HG02759 (cell line): ENCODE measurements at regions not wholly inside any gene's neighbourhood (a gene's known extent, or its start where the extent isn't known, plus 50 kb on each side); places are given as distances from the start of the nearest gene placed in this dataset.
"Not testable (repeated sequence)": the region's sequence is repeated elsewhere in the genome, so short reads cannot be mapped to it uniquely, and the experiment has no call there.

Experiments
- ATAC-seq: cut with Tn5 transposase; IDR thresholded peaks from one replicate; pipeline ENCODE4 v1.9.1; 2021; ENCODE audit warnings: mild to moderate bottlenecking, moderate library complexity; ENCODE audit not compliant: unreplicated experiment

DNA sequence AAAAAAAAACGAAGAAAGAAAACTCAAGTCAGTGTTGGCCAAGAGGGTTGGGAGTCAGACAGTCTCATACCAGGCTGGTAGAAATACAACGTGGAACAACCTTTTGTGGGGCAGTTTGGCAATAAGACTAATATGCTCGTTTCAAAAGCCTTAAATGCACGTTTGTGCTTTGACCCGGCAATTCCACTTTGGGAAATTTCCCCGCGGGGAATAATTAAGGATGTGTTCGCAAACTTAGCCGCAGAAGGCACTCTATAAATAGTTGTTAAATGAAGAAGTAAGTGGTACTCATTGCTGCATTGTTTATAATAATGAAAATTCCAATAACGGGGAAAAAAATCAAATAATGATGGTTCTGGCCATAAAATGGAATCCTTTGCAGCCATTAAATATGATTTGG lies 664.8 kb upstream of the EEF2KMT start:
- ATAC-seq = no peak

DNA sequence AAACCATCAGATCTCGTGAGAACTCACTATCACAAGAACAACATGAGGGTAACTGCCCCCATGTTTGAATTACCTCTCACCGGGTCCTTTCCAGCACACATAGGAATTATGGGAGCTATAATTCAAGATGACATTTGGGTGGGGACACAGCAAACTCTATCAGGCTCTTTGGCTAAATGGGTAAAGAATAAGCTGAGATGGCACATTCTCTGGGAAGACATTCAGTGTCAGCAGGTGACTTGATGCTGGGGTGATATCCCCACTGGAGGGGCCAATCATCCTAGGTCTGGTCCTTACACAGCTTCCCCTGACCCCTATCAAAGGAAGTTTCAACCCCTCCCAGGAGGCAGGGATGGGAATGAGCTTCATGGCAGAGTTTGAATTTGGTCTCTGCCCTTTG lies 664.0 kb upstream of the EEF2KMT start:
- ATAC-seq = no peak

DNA sequence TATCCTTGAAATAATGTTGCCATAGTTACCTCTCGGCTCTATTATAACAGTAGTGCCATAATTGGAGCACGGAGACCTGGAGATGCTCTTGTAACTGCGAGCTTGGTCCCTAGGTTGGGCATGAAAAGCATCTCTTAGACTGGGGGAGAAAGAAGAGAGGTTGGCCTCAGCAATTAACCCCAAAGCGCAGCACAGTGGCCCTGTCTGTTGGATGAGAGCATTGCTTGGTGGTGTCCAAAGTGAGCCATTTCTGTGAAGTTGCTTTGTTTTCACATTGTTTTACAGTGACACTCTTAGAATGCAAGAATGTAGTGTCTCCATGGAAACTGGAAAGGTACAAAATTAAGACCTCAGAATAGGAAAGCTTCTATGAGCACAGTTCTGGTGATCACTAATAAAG lies 660.7 kb upstream of the EEF2KMT start:
- no peak for ATAC-seq

DNA sequence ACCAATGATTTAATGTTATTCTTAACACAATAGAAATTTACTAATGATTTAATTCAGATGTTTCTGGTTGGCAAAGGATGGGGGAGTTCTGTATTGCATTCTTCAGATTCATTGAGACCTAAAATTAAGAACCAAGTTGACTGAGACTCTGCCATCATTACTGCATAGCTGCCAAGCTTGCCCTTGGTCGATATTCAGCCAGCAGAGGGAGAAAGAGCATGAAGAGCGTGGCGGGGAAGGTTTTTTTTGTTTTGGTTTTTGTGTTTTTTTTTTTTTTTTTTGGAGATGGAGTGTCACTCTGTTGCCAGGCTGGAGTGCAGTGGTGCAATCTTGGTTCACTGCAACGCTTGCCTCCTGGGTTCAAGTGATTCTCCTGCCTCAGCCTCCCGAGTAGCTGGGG lies 659.4 kb upstream of the EEF2KMT start:
- ATAC-seq = no peak

DNA sequence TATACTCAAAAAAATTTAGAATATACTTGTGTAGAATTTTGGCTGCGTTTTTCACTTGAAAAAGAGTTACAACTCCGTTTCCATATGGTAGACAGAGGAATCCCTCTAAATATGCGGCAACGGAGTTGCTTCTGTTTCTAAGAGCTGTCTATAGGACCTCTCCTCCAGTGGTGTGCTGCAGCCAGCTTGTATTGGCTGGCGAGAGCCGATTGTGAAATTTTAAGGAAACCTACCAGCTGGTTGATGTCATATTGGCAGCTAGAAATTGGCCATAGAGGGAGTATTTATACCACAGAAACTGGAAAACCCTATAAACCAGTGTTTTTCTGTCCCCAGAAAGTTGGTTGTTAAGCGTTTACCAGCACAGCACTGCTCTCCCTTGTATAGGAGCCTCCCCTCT lies 655.8 kb upstream of the EEF2KMT start:
- ATAC-seq = no peak

DNA sequence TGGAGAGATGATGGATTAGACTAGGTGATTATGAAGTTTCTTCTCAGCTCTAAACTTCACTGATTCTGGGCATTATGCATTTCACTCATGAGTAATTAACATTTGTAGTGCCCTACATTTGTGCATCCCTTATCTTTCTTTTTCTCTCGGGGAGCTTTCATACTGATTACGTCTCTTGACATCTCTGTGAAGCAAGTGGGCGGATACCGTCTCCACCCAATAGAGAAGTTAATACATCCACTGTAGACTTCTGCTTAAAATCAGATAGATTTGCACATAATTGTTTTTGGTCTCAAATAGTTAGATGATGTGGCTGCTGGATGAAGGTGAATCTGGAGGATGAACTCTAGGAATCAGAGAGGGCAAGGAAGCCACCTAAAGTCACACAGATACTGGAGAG lies 653.6 kb upstream of the EEF2KMT start:
- ATAC-seq = no peak

DNA sequence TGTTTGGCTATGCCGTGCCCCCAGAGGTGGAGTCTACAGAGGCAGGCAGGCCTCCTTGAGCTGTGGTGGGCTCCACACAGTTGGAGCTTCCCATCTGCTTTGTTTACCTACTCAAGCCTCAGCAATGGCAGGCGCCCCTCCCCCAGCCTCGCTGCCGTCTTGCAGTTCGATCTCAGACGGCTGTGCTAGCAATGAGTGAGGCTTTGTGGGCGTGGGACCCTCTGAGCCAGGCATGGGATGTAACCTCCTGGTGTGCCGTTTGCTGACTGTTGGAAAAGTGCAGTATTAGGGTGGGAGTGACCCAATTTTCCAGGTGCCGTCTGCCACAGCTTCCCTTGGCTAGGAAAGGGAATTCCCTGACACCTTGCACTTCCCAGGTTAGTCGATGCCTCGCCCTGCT lies 652.8 kb upstream of the EEF2KMT start:
- not testable (repeated sequence) for ATAC-seq

DNA sequence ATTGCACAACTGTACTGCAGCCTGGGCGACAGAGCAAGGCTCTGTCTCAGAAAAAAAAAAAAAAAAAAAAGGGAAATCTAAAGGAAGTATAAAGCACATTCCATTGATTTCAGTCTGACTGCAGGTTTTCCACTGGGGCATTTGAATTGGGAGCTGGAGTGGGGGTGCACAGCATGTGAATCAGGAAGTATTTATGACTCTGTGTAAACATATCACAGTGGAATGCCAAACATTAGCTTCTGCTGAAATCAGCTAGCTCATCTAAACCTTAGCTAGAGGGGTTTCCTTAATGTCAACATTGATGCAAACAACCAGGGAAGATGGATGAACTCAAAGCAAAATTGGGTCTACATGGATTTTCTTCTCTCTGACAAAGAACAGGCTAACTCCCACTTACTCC lies 641.0 kb upstream of the EEF2KMT start:
- ATAC-seq = no peak

DNA sequence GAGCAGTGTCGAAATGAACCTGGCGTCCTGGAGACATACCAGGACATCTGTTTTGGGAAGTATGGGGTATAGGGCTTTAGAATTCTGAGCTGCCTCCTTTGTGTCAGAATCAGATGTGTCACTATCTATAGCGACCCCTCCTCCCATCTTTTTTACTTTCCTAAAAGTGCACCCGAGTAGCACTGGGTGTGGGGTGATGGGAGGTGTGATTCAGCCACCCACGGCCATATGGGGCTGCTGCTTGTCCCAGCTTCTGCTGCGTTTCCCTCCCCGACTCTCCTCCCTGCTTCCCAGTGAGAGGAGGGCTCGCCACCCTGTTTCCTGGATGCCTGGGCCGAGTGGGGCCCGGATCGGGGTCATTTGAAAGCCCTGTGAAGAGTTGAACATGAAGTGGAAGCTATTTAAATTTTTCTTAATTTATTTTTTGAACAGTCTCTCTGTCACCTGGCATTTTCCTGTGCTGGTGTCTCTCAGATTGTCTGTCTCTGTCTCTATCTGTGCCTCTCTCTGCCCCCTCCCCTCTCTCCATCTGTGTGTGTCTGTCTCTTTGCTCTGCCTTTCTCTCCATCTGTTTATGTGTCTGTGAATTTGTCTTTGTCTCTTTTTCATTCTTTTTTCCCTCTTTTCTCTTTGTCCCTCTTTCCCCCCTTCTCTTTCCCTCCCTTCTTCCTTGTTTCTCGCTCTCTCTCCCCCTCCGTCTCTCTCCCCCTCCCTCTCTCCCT lies 638.8 kb upstream of the EEF2KMT start:
- no peak for ATAC-seq

DNA sequence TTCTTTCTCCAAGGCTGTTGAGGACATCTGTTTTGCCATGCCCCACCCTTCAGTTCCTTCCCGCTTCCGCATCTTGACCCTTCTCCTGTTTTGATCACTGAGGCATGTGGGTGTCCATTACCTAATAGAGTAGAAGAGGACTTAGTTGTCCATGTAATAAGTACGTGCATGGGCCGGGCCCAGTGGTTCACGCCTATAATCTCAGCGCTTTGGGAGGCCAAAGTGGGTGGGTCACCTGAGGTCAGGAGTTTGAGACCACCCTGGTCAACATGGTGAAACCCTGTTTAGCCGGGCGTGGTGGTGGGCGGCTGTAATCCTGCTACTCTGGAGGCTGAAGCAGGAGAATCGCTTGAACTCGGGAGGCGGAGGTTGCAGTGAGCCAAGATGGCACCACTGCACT lies 637.8 kb upstream of the EEF2KMT start:
- ATAC-seq = no peak

DNA sequence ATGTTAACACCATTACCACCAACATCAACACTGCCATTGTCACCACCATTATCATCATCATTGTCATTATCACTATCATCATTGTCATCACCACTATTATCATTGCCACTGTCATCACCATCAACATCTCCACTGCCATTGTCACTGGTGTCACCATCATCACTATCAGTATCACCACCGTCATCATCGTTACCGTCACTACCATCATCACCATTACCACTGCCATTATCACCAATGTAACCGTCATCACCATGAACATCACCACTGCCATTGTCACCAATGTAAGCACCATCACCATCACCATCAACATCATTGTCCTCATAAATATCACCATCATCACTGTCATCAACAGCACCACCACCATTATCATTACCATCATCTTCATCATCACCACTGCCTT lies 633.2 kb upstream of the EEF2KMT start:
- no peak for ATAC-seq

DNA sequence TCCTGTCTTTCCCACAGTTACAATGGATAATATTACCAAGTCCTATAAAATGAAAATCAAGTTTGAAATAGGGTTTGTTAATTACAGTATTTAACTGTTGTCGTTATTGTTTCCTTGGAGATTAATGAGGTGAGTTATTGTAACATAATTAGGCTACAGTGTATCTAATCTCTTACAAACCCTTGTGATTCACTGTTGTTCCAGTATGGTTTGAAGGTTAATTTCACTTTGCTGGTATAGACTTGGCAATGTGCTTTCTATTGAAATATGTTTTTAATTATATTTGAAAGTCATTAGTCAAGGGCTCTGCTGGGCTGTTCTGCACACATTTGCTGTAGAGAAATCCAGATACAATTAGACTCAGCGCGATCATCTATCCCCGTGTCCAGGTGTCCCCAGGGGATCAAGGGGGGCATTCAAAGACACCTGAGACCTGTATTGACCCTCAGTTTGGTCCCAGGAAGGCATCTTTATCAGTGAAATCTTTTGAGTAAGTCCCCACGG lies 624.6 kb upstream of the EEF2KMT start:
- no peak for ATAC-seq

DNA sequence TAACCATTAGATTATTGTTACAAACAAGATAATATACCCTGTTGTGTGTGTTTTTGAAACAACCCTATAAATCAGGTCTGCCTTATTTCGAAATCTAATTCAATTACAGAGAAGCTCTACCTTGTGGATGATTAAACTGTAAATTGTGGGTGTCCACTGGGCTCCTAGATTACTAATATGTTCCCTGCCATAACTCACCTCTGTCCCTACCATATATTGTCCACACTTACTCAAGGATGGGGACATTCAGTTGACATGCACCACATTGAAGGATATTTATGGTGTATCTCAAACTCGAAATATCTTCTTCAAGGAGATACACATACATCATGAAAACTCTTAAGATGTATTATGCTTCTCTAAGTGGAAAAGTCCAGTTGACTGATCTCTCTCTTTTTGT lies 617.6 kb upstream of the EEF2KMT start:
- no peak for ATAC-seq

DNA sequence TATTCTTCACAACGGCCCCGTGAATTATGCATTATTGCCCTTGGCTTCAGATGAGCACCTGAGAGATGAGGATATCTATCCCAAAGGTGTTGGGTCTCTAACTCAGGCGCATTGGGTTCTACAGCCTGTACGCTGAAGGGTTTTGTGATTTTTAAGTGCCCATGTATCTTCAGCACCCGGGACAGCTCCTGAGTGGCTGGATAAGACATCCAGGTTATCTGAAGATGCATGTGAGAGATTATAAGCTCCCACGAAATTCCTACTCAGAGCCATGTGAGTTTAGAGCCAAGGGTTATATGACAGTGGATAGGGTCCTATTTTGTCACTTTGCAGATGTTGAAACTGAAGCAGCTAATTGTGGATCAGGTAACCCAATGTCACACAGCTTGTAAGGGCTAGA lies 612.3 kb upstream of the EEF2KMT start:
- no peak for ATAC-seq

DNA sequence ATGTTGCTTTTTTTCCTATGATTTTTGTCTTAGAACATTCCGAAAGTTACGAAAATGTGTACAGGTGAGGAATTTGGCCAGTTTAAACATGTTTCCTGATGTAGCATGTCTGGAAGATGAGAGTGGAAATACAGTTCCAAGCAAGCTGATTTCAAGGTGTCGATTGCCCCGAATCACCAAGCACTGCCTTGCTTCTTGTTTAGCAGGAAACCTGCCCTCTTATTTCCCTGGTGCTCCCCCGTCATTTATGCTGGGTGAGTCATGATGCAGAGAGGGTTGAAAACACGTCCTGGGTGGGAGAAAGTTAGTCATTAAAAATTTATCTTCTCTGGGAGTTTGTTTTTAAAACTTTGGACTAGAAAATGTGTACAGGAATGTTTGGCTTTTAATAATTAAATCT lies 608.6 kb upstream of the EEF2KMT start:
- ATAC-seq = no peak

DNA sequence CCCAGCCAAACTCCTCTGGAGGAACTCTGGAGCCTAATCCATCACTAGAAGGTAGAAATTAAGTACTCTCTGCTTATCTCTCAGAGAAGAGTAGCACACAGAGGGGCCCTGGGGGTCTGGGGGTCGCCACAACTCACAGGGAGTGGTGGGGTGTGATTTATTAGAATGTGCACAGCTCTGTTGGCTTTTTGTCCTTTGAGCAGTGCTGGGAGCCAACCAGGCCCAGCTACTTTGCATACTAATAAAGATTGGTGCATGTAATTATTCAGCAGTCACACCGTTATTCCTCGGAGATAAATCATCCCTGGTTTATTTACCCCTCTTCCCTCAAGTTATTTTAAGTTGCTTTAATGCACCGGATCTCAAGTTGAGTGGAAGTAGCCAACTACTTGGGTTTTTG lies 606.7 kb upstream of the EEF2KMT start:
- ATAC-seq = no peak

DNA sequence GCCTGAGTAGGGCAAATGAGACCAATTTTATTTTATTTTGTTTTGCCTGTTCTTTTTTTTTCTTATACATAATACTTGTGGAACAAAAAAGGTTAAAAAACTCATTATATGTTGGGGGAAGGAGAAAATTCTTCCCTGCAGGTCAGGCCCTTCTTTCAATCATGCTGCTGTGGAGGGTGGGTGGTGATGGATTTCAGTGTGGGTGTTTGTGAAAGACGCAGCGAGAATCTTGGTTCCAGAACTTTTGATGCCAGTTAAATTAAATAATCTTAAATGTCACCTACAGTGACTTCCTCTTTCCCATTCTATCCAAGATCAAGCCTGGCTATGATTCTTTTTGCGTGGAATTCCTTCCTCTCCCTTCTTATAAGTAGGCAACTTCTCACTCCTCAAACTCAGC lies 595.8 kb upstream of the EEF2KMT start:
- no peak for ATAC-seq

DNA sequence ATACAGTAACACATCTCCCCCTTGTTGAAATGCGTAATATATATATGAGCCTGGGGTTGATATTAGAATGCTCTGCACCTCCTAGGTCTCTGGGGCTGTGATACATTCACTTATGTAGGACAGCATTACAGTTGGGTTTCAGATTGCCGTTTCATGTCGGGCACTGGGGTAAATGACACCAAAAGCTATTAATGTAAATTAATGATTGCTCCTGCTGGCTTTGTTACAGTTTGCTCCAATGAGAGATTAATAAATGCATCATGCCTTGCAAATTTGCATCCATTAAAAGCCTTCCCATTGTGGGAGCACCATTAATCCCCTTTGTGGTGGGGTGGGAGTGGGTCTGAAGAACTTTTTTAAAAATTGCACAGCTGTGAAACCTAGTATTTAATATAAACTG lies 584.4 kb upstream of the EEF2KMT start:
- no peak for ATAC-seq

DNA sequence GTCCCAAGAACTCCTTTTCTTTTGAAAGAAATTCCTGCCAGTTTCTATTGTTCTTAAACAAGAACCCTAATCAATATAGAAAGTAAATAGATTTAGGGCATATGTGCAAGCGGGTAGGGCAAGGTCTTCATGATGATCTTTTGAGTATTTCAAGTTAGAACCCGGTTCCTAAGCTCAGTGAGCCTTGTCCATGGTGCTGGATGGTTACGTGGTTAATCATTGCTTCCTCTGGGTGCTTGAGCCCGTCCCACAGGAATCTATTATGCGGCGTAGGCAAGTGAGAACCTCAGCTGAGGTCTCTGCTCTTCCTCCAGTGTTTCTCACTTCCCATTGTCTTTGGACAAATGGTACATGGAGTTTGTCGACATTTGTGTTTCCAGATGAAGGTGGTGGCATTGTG lies 580.8 kb upstream of the EEF2KMT start:
- no peak for ATAC-seq

DNA sequence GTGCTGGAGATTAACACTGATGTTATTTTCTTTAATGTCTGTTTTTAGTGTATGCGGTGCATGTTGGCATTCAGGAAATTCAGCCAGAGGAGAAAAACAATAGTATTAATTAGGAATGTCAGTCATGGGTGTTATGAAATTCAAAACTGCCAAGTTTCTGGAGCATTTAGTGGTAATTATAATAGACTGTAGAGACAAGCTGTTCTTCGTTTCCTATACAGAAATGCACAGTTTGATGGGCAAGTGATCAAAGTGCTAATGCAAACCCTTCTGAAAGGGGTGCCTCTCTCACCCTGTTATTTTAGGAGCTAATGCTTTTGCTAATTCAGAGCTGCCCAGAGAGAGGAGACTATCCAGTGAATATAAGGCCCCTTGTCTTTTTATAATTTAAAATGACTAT lies 573.8 kb upstream of the EEF2KMT start:
- ATAC-seq = no peak

DNA sequence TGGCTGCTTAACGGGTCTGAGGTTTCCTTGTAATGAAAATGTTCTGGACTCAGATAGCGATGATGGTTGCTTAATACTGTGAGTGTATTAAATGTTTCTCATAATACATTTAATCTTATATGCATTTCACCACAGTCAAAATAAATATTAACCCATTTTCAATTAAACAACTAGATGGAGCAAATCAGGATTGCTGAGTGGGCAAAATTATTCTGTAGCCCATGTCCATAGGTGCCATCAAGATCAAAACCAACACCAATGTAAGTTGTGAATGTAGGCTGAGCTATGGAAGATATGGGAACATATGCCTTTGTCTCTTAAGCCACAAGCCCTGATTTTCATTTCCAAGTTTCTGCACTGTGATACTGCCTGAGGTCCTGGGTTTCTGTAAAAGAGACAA lies 572.6 kb upstream of the EEF2KMT start:
- ATAC-seq = no peak

DNA sequence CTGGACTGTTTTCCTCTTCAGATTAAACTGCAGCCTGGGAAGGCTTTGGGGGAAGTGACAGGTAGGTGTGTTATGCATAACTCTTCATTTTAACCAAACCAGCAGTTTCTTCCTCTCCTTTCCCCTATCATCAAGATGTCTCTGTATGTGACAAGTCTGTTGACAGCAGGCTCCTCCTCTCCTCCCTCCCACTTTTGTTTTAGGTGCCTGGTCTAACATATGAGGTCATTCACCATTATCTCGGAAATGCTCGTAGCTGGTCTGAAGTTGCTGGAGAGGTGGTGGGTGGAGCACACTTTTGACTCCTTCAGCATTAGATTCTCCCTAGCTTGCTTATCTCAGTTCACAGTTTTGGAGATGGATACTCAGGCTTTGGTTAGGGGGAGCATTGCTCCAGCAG lies 571.0 kb upstream of the EEF2KMT start:
- no peak for ATAC-seq

DNA sequence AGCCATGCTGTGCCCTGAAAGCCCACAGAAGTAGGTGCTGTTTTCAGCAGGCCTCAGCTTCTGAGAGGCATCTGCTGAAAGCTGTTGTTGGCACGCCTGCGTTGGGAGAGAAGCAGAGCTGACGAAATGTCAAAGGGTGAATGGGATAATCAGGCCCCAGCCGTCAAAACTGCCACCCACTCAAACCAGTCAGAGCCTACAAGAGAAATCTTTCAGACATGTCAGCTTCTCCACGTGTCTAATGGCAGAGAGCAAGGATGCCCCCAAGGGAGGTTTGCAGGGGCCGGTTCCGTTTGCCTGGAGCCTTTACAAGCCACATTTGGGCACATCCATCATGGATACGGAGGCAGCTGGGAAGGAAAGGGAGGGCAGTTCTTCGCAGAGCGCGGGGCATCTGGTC lies 568.2 kb upstream of the EEF2KMT start:
- no peak for ATAC-seq
